ENCODE measurements at regions not wholly inside any gene's neighbourhood (a gene's known extent, or its start where the extent isn't known, plus 50 kb on each side); places are given as distances from the start of the nearest gene placed in this dataset.

GRCh38 chr10:124301736-124302135 is 117.0 kb downstream of the OAT start:
- Mint-ChIP-seq H3K4me3 (no peak overlapping the region), H3K27ac (no peak overlapping the region), H3K4me1 (no peaks in the 10 kb centered on the region), H3K9me3 (peaks cover 15% of the 10 kb centered on the region), H3K36me3 (peaks cover 9% of the 10 kb centered on the region), H3K27me3 (ENCODE audit: low read depth) (no peaks in the 10 kb centered on the region)
- no peak for DNase-seq (ENCODE audit: low spot score in 2 of 2, unreplicated experiment in 2 of 2)
- TF ChIP-seq CTCF (IDR thresholded peaks at IDR 0.05; ENCODE audit: unreplicated experiment) = no peak

- H3K36me3 Mint-ChIP-seq = peaks cover 9% of the 10 kb centered on the region
- no peak for DNase-seq (ENCODE audit: low spot score in 2 of 2, unreplicated experiment in 2 of 2)
- H3K4me1 Mint-ChIP-seq = no peaks in the 10 kb centered on the region
- no peaks in the 10 kb centered on the region for H3K27me3 Mint-ChIP-seq (ENCODE audit: low read depth)
- H3K27ac Mint-ChIP-seq = no peak overlapping the region
- H3K9me3 Mint-ChIP-seq = peaks cover 15% of the 10 kb centered on the region
- TF ChIP-seq CTCF (IDR thresholded peaks at IDR 0.05; ENCODE audit: unreplicated experiment) = no peak
- no peak overlapping the region for H3K4me3 Mint-ChIP-seq
Measured at GRCh38 chr10:124300735-124301134, 118.0 kb downstream of the OAT start.

GRCh38 chr10:124300224-124300623 is 118.5 kb downstream of the OAT start:
- Mint-ChIP-seq H3K4me1 (no peaks in the 10 kb centered on the region), H3K27me3 (ENCODE audit: low read depth) (no peaks in the 10 kb centered on the region), H3K4me3 (no peak overlapping the region), H3K36me3 (peaks cover 9% of the 10 kb centered on the region), H3K9me3 (peaks cover 15% of the 10 kb centered on the region), H3K27ac (no peak overlapping the region)
- TF ChIP-seq CTCF (IDR thresholded peaks at IDR 0.05; ENCODE audit: unreplicated experiment) = no peak
- no peak for DNase-seq (ENCODE audit: low spot score in 2 of 2, unreplicated experiment in 2 of 2)

GRCh38 chr10:124299696-124300095 is 119.0 kb downstream of the OAT start:
- Mint-ChIP-seq H3K4me1 (no peaks in the 10 kb centered on the region), H3K4me3 (no peak overlapping the region), H3K9me3 (peaks cover 15% of the 10 kb centered on the region)

GRCh38 chr10:124298891-124299290 is 119.8 kb downstream of the OAT start:
- no peak for TF ChIP-seq CTCF (IDR thresholded peaks at IDR 0.05; ENCODE audit: unreplicated experiment)
- no peak overlapping the region for H3K4me3 Mint-ChIP-seq
- no peaks in the 10 kb centered on the region for H3K27me3 Mint-ChIP-seq (ENCODE audit: low read depth)
- peaks cover 9% of the 10 kb centered on the region for H3K36me3 Mint-ChIP-seq
- no peaks in the 10 kb centered on the region for H3K4me1 Mint-ChIP-seq
- H3K27ac Mint-ChIP-seq = no peak overlapping the region
- H3K9me3 Mint-ChIP-seq = peaks cover 15% of the 10 kb centered on the region
- no peak for DNase-seq (ENCODE audit: low spot score in 2 of 2, unreplicated experiment in 2 of 2)

More at GRCh38 chr10:124299696-124300095, 119.0 kb downstream of the OAT start:
- DNase-seq (ENCODE audit: low spot score in 2 of 2, unreplicated experiment in 2 of 2) = no peak
- no peak overlapping the region for H3K27ac Mint-ChIP-seq
- no peaks in the 10 kb centered on the region for H3K27me3 Mint-ChIP-seq (ENCODE audit: low read depth)
- no peak for TF ChIP-seq CTCF (IDR thresholded peaks at IDR 0.05; ENCODE audit: unreplicated experiment)
- peaks cover 9% of the 10 kb centered on the region for H3K36me3 Mint-ChIP-seq

Data from mesothelial cell of epicardium (in vitro differentiated cells).